OCI-M2 (cell line): ENCODE measurements at regions not wholly inside any gene's neighbourhood (a gene's known extent, or its start where the extent isn't known, plus 50 kb on each side); places are given as distances from the start of the nearest gene placed in this dataset.

Experiments used
- DNase-seq: peaks from one replicate; lab custom pipeline; 2025; ENCODE audit not compliant: unreplicated experiment; lab: John Stamatoyannopoulos, UW

GRCh38 chr9:107983181-107983603, 493.6 kb upstream of the KLF4 start:
- DNase-seq, result no peak

GRCh38 chr9:107982745-107983144, 493.2 kb upstream of the KLF4 start:
- DNase-seq, result no peak

GRCh38 chr9:107982001-107982400, 492.4 kb upstream of the KLF4 start:
- DNase-seq, result no peak

GRCh38 chr9:107980984-107981383, 491.4 kb upstream of the KLF4 start:
- no peak for DNase-seq

GRCh38 chr9:107976767-107977166, 487.2 kb upstream of the KLF4 start:
- no peak for DNase-seq

- DNase-seq, result no peak
Measured at GRCh38 chr9:107975426-107976010, 485.9 kb upstream of the KLF4 start.

- no peak for DNase-seq
Measured at GRCh38 chr9:107973451-107973850, 483.9 kb upstream of the KLF4 start.

GRCh38 chr9:107972346-107972745, 482.8 kb upstream of the KLF4 start:
- DNase-seq, result no peak

- no peak for DNase-seq
Measured at GRCh38 chr9:107971241-107971640, 481.7 kb upstream of the KLF4 start.

GRCh38 chr9:107970726-107971125, 481.2 kb upstream of the KLF4 start:
- DNase-seq, result no peak

- no peak for DNase-seq
Measured at GRCh38 chr9:107969727-107970126, 480.2 kb upstream of the KLF4 start.

GRCh38 chr9:107969141-107969540, 479.6 kb upstream of the KLF4 start:
- DNase-seq, result no peak

- DNase-seq, result no peak
Measured at GRCh38 chr9:107963246-107963645, 473.7 kb upstream of the KLF4 start.

- DNase-seq, result no peak
Measured at GRCh38 chr9:107960916-107961315, 471.3 kb upstream of the KLF4 start.

GRCh38 chr9:107954312-107954711, 464.7 kb upstream of the KLF4 start:
- no peak for DNase-seq

GRCh38 chr9:107953556-107954125, 464.1 kb upstream of the KLF4 start:
- DNase-seq, result no peak

GRCh38 chr9:107952773-107953172, 463.2 kb upstream of the KLF4 start:
- DNase-seq, result no peak

- DNase-seq, result no peak
Measured at GRCh38 chr9:107951511-107951910, 461.9 kb upstream of the KLF4 start.

GRCh38 chr9:107949061-107949460, 459.5 kb upstream of the KLF4 start:
- DNase-seq, result no peak

- DNase-seq, result no peak
Measured at GRCh38 chr9:107948601-107949000, 459.0 kb upstream of the KLF4 start.

- DNase-seq, result no peak
Measured at GRCh38 chr9:107948086-107948485, 458.5 kb upstream of the KLF4 start.

GRCh38 chr9:107946364-107947141, 457.0 kb upstream of the KLF4 start:
- no peak for DNase-seq
